ENCODE measurements at regions not wholly inside any gene's neighbourhood (a gene's known extent, or its start where the extent isn't known, plus 50 kb on each side); places are given as distances from the start of the nearest gene placed in this dataset.

DNA sequence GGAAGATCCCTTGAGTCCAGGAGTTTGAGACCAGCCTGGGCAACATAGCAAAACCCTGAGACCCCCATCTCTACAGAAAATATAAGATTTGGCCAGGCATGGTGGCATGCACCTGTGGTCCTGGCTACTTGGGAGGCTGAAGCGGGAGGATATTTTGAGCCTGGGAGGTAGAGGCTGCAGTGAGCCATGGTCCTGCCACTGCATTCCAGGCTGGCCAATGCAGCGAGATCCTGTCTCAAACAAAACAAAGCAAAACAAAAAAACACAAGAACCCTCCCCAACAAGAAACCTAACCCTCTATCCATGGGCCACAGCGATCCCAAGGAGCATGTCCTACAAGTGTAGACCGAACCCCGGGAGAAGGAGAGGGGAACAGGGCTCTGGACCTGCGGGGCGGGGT, 133.3 kb downstream of the MGAT5B start:
- DNase-seq (ENCODE audit: low spot score) = no peak

DNA sequence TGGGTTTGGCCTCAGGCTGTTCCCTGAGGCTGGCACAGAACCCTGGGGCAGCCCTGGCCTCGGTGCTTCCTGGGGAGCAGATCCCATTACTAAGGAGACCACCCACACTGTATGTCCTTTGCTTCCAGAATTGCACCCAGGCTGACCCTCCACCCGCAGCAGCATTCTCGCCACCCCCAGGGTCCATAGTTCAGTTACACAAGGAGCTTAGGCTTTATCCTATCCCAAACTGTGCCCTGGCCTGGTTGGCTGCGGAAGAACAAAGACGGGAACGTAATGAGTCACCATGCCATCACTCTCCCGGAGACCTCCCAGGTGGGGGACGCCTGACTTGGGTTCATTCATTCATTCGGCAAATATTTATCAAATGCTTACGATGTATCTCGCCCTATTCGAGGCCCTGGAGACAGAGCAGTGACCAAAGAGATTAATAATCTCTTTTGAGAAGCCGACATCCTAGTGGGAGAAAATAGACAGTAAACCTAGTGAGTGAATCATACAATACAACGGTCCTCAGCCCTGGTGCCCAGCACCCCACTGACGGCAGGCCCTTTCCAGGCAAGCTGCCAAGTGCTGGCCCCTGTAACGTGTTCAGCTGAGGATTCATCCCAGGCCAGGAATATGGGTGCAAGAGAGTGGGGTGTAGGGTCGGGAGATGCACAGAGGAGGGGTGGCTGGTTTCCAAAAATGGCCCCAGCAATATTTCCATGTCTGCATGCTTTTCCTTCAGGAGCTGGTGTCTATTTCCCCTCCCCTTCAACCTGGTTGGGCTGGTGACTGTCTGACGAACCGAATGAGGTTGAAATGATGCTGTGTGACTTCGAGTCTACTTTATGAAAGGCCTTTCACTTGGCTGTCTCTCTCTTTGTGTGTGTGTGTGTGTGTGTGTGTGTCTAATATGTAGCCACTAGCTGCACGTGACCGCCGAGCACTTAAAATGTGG, 134.2 kb downstream of the MGAT5B start:
- DNase-seq (ENCODE audit: low spot score) = peak; percentile 98

DNA sequence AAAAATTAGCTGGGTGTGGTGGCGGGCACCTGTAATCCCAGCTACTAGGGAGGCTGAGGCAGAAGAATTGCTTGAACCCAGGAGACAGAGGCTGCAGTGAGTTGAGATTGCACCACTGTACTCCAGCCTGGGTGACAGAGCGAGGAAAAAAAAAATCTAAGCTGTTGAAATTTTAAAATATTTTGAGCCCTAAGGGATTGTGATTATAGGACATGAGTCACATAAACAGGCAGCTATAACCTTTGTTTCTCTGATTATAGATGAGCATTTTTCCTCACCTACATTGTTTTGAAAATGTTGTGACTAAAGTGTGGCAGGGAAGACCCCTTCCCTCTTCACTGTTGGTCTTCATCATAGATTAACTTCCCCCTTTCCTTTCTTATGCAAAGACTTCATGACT, 135.5 kb downstream of the MGAT5B start:
- no peak for DNase-seq (ENCODE audit: low spot score)

- no peak for DNase-seq (ENCODE audit: low spot score)
These were observed 133.7 kb upstream of the SEC14L1 start for GRCh38 chr17:77006971-77007649.

DNA sequence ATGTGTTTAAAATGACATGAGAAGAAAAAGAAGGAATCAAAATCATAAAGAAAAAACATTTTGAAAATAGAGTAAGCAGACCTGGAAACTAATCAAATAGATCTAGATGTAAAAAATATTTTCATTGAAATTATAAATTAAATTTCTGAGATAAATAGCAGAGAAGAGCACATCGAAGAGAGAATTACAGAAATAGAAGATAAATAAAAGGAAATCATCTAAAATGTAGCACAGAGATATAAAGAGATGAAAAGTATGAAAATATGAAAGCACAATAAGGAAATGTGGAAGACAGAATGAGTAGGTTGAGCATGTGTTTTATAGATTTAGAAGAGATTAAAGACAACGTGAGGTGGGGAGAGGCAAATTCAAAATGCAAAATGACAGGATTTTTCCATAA, 130.9 kb upstream of the SEC14L1 start:
- DNase-seq (ENCODE audit: low spot score) = no peak

DNA sequence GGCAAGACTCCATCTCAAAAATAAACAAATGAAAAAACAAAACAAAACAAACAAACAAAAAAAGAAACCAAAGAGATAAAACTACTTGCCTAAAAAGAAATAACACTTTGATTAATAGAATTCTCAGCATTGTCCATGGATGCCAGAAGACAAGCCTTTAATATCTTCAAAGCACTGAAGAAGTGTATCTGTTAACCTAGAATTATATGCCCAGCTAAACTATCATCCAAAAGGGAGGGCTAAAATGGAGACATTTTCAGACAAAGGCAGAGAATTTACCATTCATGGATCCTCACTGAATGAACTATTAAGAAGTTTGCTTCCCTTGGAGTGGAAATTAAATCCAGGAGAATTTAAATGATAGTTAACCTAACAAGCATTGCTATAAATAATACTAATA, 130.1 kb upstream of the SEC14L1 start:
- no peak for DNase-seq (ENCODE audit: low spot score)

GRCh38 chr17:77011173-77012011, 129.4 kb upstream of the SEC14L1 start:
- peak; percentile 53 for DNase-seq (ENCODE audit: low spot score)

GRCh38 chr17:77018504-77018903, 122.3 kb upstream of the SEC14L1 start:
- DNase-seq (ENCODE audit: low spot score) = no peak

- DNase-seq (ENCODE audit: low spot score) = peak; percentile 25
These were observed 120.8 kb upstream of the SEC14L1 start for GRCh38 chr17:77019893-77020379.

DNA sequence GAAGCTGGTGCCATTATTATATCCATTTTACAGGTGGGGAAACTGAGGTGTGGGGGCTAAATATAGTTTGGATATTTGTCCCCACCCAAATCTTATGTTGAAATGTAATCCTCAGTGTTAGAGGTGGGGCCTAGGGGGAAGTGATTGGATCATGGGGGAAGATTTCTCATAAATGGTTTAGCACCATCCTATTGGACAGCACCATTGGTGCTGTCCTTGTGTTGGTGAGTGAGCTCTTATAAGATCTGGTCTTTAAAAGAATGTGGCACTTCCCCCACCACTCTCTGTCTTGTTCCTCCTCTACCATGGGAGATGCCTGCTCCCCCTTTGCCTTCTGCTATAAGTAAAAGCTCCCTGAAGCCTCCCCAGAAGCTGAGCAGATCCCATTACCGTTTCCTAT, 119.8 kb upstream of the SEC14L1 start:
- no peak for DNase-seq (ENCODE audit: low spot score)

DNA sequence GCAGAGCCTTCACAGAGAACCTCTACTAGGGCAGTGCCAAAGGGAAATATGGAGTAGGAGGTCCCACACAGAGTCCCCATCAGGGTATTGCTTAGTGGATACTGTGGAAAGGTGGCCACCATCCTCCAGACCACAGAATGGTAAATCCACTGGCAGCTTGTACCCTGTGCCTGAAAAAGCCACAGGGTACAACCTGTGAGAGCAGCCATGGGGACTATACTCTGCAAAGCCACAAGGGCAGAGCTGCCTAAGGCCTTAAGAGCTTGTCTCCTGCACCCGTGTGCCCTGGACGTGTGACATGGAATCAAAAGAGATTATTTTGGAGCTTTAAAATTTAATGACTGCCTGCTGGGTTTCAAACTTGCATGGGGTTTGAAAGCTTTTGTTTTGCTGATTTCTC, 118.0 kb upstream of the SEC14L1 start:
- DNase-seq (ENCODE audit: low spot score) = no peak

DNA sequence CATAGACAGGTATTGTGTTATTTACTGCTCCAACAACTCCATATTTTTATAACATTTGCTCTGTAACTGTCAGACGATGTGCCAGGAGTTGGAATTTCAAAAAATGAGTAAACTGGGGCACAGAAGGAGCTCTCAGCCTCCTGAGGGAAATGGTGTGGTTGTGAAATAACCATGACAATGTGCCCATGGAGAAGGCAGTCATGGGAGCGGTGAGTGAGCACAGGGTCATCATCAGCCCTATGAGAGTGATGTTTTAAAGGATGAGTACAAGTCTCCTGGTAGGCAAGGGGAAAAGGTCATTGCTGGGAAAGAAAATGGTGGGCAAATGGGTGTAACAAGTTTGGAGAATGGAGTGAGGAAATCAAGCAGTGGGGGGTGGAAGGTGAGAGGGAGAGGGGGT, 115.0 kb upstream of the SEC14L1 start:
- no peak for DNase-seq (ENCODE audit: low spot score)

GRCh38 chr17:77027271-77027889, 113.4 kb upstream of the SEC14L1 start:
- no peak for DNase-seq (ENCODE audit: low spot score)

DNA sequence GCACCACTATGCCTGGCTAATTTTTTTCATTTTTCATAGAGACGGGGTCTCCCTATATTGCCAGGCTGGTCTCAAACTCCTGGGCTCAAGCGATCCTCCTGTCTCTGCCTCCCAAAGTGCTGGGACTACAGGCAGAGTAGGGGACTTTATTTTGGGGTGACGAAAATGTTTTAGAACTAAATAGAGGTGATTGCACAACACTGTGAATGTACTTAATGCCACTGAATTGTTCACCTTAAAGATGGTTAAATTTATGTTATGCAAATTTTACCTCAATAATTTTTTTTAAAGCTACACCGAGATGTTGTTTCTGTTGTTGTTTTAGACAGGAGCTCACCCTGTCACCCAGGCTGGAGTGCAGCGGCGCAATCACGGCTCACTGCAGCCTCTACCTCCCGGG, 111.9 kb upstream of the SEC14L1 start:
- no peak for DNase-seq (ENCODE audit: low spot score)

- DNase-seq (ENCODE audit: low spot score) = no peak
These were observed 107.8 kb upstream of the SEC14L1 start for GRCh38 chr17:77032929-77033328.

- no peak for DNase-seq (ENCODE audit: low spot score)
These were observed 106.8 kb upstream of the SEC14L1 start for GRCh38 chr17:77033892-77034404.

GRCh38 chr17:77034677-77035424, 105.9 kb upstream of the SEC14L1 start:
- no peak for DNase-seq (ENCODE audit: low spot score)

- DNase-seq (ENCODE audit: low spot score) = no peak
These were observed 105.2 kb upstream of the SEC14L1 start for GRCh38 chr17:77035526-77035925.

GRCh38 chr17:77036136-77036840, 104.5 kb upstream of the SEC14L1 start:
- no peak for DNase-seq (ENCODE audit: low spot score)

GRCh38 chr17:77036841-77037381, 103.9 kb upstream of the SEC14L1 start:
- peak; percentile 40 for DNase-seq (ENCODE audit: low spot score)

All from A172 (cell line).